UCSD-AML1 (cell line): ENCODE measurements at regions not wholly inside any gene's neighbourhood (a gene's known extent, or its start where the extent isn't known, plus 50 kb on each side); places are given as distances from the start of the nearest gene placed in this dataset.

Experiments used
- DNase-seq: peaks from one replicate; lab custom pipeline; 2025; ENCODE audit not compliant: unreplicated experiment; lab: John Stamatoyannopoulos, UW

DNA sequence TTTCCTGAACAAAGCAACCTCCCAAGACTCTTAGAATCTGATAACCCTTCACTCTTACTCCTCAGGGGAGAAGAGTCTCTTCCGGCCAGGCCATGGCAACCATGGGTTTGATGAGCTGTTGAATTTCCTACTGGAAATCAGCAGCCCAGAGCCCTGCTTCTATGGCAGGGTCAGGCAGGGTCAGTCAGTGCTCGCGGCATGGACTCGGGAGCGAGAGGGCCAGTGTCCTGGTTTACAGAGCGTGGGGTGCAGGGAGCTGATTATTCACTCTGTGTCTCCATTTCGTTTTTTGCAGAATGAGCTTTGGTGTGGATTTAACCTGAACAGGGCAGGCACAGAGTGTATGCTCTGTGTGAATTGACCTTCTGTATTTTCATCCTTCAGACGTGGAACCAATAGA, 340.6 kb upstream of the SFSWAP start:
- no peak for DNase-seq

DNA sequence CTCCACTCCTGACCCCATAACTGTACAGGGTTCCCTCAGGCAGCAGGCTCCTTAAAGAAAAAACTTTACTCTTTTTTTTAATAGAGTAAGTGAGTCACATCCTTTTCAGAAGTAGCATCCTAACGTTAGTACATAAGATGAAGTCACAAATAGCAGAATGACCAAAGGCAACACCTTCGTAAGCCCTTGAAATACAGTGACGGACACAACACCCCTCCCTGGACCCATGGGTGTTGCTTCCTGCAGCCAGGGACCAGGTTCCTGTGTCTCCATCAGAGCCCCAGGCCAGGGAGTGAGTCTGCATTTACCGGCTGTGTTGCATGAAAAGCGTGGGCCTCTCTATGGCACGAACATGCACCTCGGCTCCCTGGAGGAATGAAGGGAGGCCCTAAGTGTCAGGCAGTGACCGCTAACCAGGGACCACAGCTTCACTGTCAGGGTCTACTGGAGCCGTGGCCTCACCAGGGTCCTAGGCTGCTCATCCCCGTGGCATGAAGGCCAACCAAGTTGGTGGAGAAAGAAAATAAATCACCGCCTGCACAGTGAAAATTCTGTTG, 340.0 kb upstream of the SFSWAP start:
- no peak for DNase-seq

DNA sequence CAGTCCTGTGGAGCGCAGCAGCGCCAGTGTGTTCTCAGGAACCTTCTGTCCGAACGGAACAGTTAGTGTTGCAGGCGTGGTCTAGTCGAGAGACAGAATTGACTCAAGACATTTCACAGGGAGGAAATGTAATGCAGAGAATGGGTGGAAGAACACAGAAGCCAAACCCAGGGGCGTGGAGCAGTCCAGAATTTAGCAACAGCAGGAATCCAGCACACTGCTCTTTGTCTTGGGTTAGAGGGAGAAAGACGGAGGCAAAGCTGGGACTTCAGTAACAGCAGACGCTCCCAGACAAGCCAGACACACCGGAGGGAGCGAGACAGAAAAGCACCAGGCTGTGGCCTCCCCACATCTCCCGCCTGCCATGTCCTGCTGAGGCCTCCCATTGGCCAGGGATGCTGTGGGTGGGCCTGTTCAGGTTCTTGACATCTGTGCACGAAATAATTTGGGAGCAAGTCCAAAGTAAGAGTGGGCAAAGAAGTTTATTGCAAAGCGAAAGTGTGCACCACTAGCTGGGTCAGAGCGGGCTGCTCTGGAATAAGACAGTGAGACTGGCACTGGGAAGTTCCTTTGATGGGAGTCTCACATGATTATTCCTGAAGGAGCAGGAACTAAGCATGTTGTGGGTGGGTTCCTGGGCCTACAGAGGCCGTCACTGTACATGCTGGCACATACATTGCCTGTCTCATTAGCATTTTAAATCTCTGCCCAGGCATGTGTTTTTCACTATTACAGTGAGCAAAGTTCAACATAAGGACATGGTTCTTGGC, 339.3 kb upstream of the SFSWAP start:
- no peak for DNase-seq

DNA sequence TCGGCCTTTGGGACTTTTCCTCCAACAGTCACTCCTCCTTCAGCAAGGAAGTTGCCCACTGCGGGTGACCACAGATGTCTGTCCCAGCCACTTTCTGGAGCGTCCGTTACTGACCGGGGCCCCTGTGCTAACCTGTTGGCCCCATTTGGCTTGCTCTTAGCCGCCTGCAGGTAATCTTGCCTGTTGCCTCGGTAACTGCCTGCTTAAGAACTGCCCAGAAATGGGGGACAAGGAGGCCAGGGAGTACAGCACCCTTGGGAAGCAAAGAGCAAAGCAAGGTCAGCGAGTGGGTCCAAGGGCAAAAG, 338.8 kb upstream of the SFSWAP start:
- DNase-seq, result no peak

DNA sequence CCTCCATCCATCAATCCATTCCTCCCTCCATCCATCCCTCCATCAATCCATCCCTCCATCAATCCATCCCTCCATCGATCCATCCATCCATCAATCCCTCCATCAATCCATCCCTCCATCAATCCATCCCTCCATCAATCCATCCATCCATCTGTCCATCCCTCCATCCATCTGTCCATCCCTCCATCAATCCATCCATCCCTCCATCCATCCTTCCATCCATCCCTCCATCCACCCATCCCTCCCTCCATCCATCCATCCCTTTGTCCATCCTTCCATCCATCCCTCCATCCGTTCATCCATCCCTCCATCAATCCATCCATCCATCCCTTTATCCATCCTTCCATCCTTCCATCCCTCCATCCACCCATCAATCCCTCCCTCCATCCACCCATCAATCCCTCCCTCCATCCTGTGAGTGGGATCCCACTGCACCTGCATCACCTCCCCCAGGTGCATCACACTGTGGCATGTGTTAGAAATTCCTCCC, 338.1 kb upstream of the SFSWAP start:
- no peak for DNase-seq

DNA sequence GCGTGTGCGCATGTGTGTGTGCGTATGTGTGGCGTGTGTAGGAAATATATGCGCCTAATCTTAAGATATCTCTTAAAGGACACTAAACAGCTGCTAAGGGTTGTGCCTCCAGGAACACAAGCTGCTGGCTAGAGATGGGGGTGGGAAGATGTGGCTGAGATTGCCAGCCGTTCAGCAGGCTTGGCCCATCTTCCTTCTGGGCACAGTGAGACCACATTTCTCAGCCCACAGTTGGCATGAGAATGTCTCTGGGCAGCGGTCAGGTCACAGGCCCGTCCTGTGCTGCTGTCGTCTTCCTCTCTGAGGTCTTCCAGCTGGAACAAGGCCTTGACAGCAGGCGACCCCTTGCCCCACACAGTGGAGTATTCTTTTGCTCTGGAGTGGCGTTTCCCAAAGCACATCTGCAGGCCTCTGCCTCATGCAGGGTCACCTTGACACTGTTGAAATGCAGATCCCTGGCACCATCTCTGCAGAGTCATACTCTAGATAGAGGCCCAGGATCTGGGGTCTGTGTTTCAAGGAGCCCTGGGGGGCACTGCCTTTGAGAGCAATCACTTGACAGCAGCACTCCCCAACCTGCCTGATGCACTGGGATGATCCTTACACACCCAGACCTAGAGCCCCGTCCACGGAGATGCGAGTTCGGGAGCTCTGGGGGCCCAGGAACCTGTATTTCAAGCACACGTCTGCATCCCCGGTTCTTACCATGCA, 335.5 kb upstream of the SFSWAP start:
- DNase-seq, result no peak

DNA sequence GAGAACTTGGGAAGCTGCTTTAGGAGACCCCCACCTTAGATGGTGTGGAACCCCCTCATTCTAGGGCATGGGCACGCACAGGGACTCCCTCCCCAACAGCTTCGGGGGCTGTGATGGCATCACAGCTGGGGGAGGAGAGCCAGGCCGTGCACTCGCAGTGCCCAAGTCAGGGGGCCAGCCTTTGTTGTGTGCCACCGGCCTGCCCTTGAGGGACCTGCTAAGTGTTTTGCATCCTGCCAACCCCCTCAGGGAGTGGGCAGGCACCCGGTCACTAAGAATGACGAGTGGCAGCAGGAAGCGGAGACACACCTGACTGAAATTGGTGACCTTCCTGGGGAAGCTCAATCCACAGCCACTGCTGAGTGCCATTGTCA, 334.9 kb upstream of the SFSWAP start:
- no peak for DNase-seq

DNA sequence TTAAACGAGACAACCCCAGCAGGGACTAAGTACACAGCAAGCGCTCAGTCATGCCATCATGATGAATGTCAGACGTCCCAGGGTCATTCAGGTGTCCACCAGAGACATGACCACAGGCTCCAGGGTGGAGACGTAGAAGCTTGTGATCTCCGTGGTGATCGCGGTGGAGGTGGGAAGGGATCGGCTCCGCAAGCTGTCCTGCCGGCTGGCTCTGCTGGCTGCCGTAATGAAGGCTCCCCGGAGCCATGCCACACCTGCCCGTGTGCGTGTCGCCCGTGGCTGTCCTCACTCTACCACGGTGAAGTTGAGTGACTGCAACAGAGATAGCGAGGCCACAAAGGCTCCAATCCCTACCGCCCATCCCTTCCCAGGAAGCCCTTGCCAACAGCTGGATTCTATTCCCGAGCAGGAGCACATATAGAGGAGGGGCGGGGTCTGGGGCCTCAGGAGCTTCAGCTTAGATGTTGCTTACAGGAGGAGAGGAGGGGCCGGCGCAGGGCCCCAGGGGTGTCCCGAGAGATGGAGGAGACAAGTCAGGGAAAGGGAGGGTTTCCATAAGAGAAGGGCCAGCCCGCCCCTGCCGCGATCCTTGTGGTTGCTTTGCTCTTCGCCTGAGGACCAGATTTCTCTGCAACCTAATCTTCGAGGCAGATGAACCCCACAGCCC, 332.6 kb upstream of the SFSWAP start:
- DNase-seq, result no peak

DNA sequence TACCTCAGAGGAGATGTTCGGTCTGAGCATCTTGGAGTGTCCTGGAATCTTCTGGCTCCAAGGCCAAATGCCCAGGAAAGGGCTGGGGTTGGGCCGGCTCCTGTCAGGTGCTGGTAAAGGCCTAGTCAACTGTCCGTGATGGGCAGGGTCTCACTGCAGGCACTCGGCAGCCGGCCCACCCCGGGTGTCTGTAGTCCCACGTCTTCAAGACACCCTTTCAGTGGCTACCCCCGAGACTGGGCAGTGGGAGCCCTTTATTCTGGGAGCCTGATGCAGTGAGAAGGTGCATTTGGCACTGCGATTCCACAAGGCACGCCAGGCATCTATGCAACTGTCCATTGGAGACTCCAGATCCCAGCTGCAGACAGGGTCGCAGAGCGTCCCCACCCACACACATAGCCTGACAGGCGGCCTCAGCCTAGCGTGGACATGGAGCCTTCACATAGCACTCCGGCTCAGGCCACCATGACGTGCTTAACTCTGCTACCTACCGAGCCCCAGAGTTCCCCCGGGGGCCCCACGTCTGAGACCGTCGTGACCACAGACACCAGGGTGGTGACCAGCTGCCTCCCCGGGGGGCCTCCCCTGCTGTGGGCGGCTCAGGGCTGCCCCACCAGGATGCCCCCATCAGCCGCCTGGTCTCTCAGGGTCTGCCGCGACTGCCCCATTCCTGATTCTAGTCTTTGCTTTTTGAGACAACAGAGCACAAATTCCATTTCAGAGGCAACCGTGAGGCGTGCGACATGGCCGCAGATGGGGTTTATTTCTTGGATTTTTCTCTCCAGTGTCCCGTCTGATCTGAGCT, 331.8 kb upstream of the SFSWAP start:
- no peak for DNase-seq

DNA sequence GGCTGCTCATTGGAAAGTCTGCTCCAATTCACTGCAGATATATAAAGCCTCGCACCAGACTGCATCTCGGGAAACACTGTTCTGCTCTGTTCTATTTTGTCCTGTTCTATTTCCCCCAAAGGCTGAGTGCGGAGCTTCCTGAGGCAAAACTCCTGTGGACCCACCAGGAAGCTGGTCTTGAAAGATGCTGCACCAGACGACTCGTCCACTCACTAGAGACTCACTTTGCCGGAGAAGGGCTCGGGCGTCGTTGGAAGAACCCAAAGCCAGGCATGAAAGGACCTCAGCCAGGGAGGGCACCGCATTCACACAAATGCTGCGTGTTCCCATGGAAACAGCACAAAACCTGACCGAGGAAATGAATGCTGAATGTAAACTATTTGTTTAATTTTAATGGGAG, 331.2 kb upstream of the SFSWAP start:
- DNase-seq, result no peak

DNA sequence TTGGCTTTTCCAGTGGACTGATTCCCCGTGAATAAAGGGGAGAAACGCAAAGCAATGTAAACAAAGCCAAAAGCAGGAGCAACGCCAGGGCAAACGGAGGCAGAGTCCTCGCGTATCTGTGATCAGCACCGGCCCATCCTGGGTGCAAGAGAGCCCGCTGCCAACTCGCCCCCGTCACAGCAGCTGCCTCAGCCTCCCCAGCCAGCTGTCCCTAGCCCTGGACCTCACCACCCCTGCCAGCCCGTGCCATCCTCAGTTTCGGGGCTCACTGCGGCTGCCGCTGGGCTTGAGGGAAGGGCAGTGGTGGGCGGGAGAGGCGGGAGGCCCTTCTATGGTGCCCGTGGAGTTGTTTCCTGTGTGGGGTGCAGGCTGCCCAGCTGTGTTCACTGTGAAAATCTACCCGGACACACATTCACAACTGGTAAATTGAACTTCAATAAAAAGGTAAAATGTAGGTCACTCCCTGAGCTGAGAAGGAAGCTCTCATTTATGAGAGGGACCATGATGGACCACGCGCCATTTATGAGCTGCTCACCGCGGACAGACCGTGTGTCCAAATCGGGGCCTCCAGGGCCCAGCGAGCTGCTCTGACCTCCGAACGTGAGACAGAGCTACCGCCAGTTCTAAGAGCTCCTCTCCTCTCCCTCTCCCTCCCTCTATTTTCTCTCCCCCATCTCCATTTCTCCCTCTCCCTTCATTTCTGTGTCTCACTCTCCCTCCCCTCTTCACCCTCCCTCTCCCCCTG, 330.5 kb upstream of the SFSWAP start:
- no peak for DNase-seq

DNA sequence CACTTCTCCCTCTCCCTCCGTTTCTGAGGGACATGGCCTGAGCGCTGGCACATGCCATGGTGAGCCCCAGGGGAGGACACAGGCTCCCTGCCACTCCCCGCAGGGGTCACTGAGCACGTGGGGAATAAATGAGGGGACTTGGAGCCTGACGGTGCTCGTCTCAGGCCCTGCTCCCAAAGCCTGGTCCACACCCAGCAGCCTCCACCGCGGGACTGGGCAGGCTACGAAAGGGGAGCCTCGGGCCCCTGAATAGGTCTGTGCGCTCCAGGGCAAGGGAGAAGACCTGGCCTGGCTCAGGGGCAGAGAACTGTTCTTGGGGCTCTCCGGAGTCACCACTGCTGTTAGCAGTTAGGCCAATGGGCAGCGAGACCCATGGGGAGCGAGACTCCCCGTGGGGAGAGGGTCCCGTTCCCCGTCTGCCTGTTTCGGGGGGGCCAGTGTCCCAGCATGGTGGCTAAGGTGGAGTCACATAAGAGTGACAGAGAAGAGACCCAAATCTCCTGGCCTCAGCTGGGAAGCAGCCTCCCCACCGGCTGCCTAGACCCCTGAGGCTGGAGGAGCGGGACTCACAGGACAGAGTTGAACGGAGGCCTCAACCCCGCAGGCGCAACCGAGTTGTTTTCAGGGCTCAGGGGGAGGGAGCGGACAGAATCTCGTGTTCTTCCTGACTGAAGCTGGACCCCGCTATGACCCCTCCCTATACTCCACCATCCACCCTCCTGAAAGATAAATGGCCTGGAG, 329.8 kb upstream of the SFSWAP start:
- DNase-seq, result no peak

DNA sequence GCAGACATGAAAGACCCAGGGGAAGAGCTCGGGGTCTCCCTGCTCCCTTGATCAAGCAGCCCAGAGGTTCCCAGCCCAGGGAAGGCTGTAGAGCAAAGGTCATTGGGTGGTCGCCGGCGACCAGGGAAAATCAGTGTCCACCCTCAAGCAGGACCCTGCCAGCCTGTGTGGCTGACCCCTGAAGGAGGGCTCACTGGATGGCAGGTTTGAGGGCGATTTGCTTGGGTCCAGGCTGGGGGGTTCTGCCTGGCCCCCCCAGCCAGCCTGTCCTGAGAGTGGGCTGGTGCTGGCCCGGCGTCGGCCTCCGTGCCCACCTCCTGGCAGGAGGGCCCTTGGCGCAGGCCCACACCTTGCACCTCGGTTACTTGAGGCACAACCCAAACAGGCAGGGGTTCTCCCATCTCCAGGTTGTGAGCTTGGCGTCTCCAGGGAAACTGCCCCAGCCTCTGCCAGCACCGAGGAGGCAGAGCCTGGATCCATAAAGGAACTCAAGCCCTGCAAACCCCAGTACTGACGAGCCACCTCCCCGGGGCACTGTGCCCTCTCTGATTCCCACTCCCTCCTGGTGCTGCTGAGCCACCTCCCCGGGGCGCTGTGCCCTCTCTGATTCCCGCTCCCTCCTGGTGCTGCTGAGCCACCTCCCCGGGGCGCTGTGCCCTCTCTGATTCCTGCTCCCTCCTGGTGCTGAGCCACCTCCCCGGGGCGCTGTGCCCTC, 329.0 kb upstream of the SFSWAP start:
- no peak for DNase-seq

DNA sequence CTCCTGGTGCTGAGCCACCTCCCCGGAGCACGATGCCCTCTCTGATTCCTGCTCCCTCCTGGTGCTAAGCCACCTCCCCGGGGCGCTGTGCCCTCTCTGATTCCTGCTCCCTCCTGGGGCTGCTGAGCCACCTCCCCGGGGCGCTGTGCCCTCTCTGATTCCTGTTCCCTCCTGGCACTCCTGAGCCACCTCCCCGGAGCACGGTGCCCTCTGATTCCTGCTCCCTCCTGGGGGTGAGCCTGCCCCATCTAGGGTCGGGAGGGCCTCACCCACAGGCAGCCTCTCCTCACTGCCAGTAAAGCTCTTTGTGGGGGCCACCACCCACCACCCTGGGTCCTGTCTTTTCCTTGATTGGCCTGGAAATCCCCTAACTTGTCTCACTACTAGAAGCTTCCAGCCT, 327.6 kb upstream of the SFSWAP start:
- no peak for DNase-seq

DNA sequence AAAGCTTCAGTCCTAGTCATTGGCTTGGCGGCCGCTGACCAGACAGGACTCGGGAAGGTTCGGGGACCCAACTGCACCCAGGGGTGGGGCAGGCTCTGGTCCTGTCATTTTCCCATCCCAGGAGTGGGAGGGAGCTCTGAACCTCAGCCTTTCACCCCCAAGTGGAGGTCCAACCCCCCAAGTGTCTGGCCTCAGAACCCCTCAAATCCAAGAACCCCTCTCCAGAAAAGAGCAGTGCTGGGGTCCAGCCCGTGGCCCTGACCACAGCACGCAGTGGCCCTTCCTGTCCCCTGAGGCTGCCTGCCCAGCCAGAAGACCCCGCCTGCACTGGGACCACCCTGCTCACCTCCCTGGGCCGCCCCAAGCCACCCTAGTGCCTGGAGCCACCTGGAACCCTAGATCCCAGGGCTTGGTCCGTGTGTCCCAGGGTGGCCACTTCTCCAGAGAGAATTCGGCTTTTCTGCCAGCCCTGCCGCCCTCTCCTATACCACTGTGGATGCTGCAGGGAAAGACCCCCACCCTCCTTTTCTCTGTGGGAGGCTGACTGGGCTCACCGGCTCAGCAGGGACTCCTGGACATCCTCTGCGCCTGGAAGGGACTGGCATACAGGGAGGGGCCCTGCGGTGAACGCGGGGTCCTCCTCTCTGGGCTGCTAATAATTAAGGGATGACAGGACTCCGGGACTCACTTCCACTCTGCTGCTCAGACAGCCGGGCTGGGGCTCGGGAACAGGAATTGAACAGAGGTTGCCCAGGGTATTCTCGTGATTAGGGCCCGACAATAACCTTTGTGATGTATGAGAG, 326.9 kb upstream of the SFSWAP start:
- DNase-seq, result no peak

DNA sequence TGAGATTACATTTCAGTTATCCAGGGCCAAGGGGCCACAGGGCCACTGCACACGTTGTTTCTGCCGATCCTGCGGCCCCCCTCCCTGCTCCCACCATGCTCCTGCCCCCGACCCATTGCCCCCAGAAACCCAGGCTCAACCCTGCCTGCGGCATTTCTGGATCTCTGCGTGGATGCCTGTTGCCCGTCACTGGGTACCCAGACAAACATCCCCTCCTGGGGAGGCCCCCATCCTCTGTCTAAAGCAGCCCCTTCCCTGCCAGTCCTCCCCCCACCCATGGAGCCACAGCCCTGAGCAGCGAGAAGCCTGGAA, 326.4 kb upstream of the SFSWAP start:
- DNase-seq, result no peak

DNA sequence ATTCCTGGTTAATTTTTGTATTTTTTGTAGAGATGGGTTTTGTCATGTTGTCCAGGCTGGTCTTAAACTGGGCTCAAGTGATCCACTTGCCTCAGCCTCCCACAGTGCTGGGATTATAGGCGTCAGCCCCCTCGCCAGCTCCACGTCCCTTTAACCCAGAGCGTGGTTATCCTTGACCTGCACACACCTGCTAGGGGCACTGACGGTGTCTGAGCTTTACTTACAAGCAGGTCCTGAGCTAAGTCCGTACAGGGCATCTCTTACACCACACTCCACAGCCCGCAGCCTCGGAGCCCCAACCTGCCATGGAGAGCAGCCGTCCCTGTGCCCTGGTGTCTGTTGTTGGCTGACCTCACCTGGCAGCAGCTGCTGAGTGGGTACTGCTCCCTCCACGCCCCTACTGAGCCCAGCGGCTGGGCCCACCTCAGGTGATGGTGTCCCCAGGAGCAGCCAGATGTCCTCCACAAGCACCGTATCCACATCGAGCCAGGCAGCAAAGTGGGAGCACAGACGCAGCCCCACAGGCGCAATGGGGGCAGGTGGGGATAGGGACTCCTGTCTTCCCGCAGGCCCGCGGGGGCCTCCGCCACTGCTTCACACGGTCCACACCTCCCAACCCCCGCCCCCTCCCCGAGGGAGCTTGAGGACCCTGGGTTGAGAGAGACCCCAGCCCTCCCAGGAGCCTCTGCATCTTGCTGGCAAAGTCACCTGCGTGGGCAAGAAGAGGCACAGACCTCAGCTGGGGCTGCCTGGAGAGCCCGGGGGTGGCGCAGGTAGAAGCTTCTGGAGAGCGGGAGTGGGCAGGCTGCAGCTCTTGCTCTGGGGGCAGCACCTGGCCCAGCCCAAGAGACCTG, 325.4 kb upstream of the SFSWAP start:
- no peak for DNase-seq

DNA sequence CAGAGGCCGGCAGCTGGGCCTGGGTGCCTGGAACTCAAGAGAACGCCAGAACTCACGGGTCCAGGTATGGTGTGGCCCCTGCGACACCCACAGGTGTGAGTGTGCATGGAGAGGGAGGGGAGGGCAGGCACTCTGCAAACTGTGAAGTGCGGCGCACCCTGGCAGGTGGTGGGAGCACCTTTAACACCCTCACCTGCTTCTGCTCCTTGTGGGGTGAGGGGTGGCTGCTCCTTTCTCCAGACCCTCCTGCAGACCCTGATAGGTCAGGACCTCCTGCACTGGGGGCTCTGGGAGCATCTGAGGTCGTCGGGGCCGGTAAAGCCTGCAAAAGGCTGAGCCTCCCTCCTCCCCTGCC, 324.7 kb upstream of the SFSWAP start:
- no peak for DNase-seq
